ENCODE measurements at regions not wholly inside any gene's neighbourhood (a gene's known extent, or its start where the extent isn't known, plus 50 kb on each side); places are given as distances from the start of the nearest gene placed in this dataset.
"Not testable (repeated sequence)": the region's sequence is repeated elsewhere in the genome, so short reads cannot be mapped to it uniquely, and the experiment has no call there.

GRCh38 chr2:192735447-192735846 lies 540.7 kb upstream of the TMEFF2 start:
- no peak overlapping the region for H3K4me3 ChIP-seq
- H3K9ac ChIP-seq = no peak overlapping the region
- no peaks in the 10 kb centered on the region for H3K4me1 ChIP-seq
- H3K27me3 ChIP-seq = no peaks in the 10 kb centered on the region
- no peaks in the 10 kb centered on the region for H4K20me1 ChIP-seq
- no peak for TF ChIP-seq Cebpa-rat (IDR thresholded peaks at IDR 0.05)
- no peak overlapping the region for H3K4me2 ChIP-seq
- no peaks in the 10 kb centered on the region for H3K36me3 ChIP-seq
- no peaks in the 10 kb centered on the region for H3K9me3 ChIP-seq (replicated peaks in 1 of 11)
- no peak overlapping the region for H3K27ac ChIP-seq

- no peak for TF ChIP-seq Cebpa-rat (IDR thresholded peaks at IDR 0.05)
- H3K4me2 ChIP-seq = no peak overlapping the region
- H3K9ac ChIP-seq = no peak overlapping the region
- no peaks in the 10 kb centered on the region; a peak in 1 of 22 replicates for H3K27me3 ChIP-seq
- H4K20me1 ChIP-seq = no peaks in the 10 kb centered on the region
- H3K4me1 ChIP-seq = no peaks in the 10 kb centered on the region
- no peak overlapping the region for H3K4me3 ChIP-seq
- no peak overlapping the region for H3K27ac ChIP-seq
- no peaks in the 10 kb centered on the region for H3K9me3 ChIP-seq (replicated peaks in 1 of 11)
- H3K36me3 ChIP-seq = no peaks in the 10 kb centered on the region
Observed at GRCh38 chr2:192729369-192729768, 534.6 kb upstream of the TMEFF2 start.

- H3K4me2 ChIP-seq = no peak overlapping the region
- TF ChIP-seq Cebpa-rat (IDR thresholded peaks at IDR 0.05) = no peak
Observed at GRCh38 chr2:192725991-192726390, 531.3 kb upstream of the TMEFF2 start.

GRCh38 chr2:192719629-192720028 lies 524.9 kb upstream of the TMEFF2 start:
- no peak for TF ChIP-seq Cebpa-rat (IDR thresholded peaks at IDR 0.05)
- Histone ChIP-seq H3K27ac (no peak overlapping the region), H3K4me1 (no peaks in the 10 kb centered on the region), H3K4me3 (no peak overlapping the region), H3K9me3 (replicated peaks in 1 of 11) (no peaks in the 10 kb centered on the region), H3K4me2 (no peak overlapping the region), H3K27me3 (no peaks in the 10 kb centered on the region), H3K9ac (no peak overlapping the region), H4K20me1 (no peaks in the 10 kb centered on the region), H3K36me3 (no peaks in the 10 kb centered on the region)

More at GRCh38 chr2:192725991-192726390, 531.3 kb upstream of the TMEFF2 start:
- H3K4me1 ChIP-seq = no peaks in the 10 kb centered on the region
- H3K4me3 ChIP-seq = no peak overlapping the region
- no peaks in the 10 kb centered on the region; a peak in 1 of 22 replicates for H3K27me3 ChIP-seq
- H3K9me3 ChIP-seq (replicated peaks in 1 of 11) = no peaks in the 10 kb centered on the region
- no peak overlapping the region for H3K9ac ChIP-seq
- no peaks in the 10 kb centered on the region for H3K36me3 ChIP-seq
- no peak overlapping the region for H3K27ac ChIP-seq
- no peaks in the 10 kb centered on the region for H4K20me1 ChIP-seq

- H3K9me3 ChIP-seq (replicated peaks in 1 of 11) = no peaks in the 10 kb centered on the region
- no peaks in the 10 kb centered on the region for H3K36me3 ChIP-seq
- no peak overlapping the region for H3K9ac ChIP-seq
- H4K20me1 ChIP-seq = no peaks in the 10 kb centered on the region
- no peak for TF ChIP-seq Cebpa-rat (IDR thresholded peaks at IDR 0.05)
- no peaks in the 10 kb centered on the region for H3K27me3 ChIP-seq
- H3K4me3 ChIP-seq = no peak overlapping the region
- no peak overlapping the region for H3K4me2 ChIP-seq
- no peaks in the 10 kb centered on the region for H3K4me1 ChIP-seq
- H3K27ac ChIP-seq = no peak overlapping the region
Observed at GRCh38 chr2:192718340-192718739, 523.6 kb upstream of the TMEFF2 start.

- no peak overlapping the region for H3K9ac ChIP-seq
- no peak overlapping the region for H3K27ac ChIP-seq
- no peaks in the 10 kb centered on the region for H3K4me1 ChIP-seq
- no peaks in the 10 kb centered on the region for H3K36me3 ChIP-seq
- no peak for TF ChIP-seq Cebpa-rat (IDR thresholded peaks at IDR 0.05)
- H3K4me2 ChIP-seq = no peak overlapping the region
- H3K9me3 ChIP-seq (replicated peaks in 1 of 11) = no peaks in the 10 kb centered on the region
- no peaks in the 10 kb centered on the region for H3K27me3 ChIP-seq
- H4K20me1 ChIP-seq = no peaks in the 10 kb centered on the region
- H3K4me3 ChIP-seq = no peak overlapping the region
Observed at GRCh38 chr2:192700934-192701333, 506.2 kb upstream of the TMEFF2 start.

GRCh38 chr2:192697880-192698279 lies 503.1 kb upstream of the TMEFF2 start:
- Histone ChIP-seq H3K27ac (no peak overlapping the region), H3K4me2 (no peak overlapping the region), H4K20me1 (no peaks in the 10 kb centered on the region), H3K36me3 (no peaks in the 10 kb centered on the region), H3K4me3 (no peak overlapping the region), H3K9ac (no peak overlapping the region), H3K27me3 (no peaks in the 10 kb centered on the region), H3K9me3 (replicated peaks in 1 of 11) (no peaks in the 10 kb centered on the region), H3K4me1 (no peaks in the 10 kb centered on the region)
- no peak for TF ChIP-seq Cebpa-rat (IDR thresholded peaks at IDR 0.05)

GRCh38 chr2:192696857-192697256 lies 502.1 kb upstream of the TMEFF2 start:
- no peaks in the 10 kb centered on the region for H3K27me3 ChIP-seq
- no peak overlapping the region for H3K27ac ChIP-seq
- H3K4me3 ChIP-seq = no peak overlapping the region
- H3K36me3 ChIP-seq = no peaks in the 10 kb centered on the region
- TF ChIP-seq Cebpa-rat (IDR thresholded peaks at IDR 0.05) = no peak
- H3K4me2 ChIP-seq = no peak overlapping the region
- no peaks in the 10 kb centered on the region for H4K20me1 ChIP-seq
- H3K9ac ChIP-seq = no peak overlapping the region
- H3K9me3 ChIP-seq (replicated peaks in 1 of 11) = no peaks in the 10 kb centered on the region
- no peaks in the 10 kb centered on the region for H3K4me1 ChIP-seq

- Histone ChIP-seq H3K27me3 (no peaks in the 10 kb centered on the region), H3K4me2 (no peak overlapping the region), H3K9me3 (replicated peaks in 1 of 11) (no peaks in the 10 kb centered on the region), H3K36me3 (no peaks in the 10 kb centered on the region), H3K4me3 (no peak overlapping the region), H3K9ac (no peak overlapping the region), H3K27ac (no peak overlapping the region), H3K4me1 (peaks cover 0 to 9% (median 0%) of the 10 kb centered on the region in 10 experiments; a peak in 1 of 20 replicates), H4K20me1 (no peaks in the 10 kb centered on the region)
- no peak for TF ChIP-seq Cebpa-rat (IDR thresholded peaks at IDR 0.05)
Observed at GRCh38 chr2:192687015-192687414, 492.3 kb upstream of the TMEFF2 start.

- not testable (repeated sequence) for H3K27ac ChIP-seq; H3K27me3 ChIP-seq; H3K9me3 ChIP-seq (replicated peaks in 1 of 11); H3K4me3 ChIP-seq; H3K4me1 ChIP-seq; H3K9ac ChIP-seq; H3K36me3 ChIP-seq; H4K20me1 ChIP-seq; H3K4me2 ChIP-seq
Observed at GRCh38 chr2:192682511-192682910, 487.8 kb upstream of the TMEFF2 start.

- Histone ChIP-seq H3K4me3 (no peak overlapping the region), H3K27me3 (no peaks in the 10 kb centered on the region), H3K9me3 (replicated peaks in 1 of 11) (no peaks in the 10 kb centered on the region), H3K4me1 (no peaks in the 10 kb centered on the region), H3K36me3 (no peaks in the 10 kb centered on the region), H3K27ac (no peak overlapping the region), H4K20me1 (no peaks in the 10 kb centered on the region), H3K4me2 (no peak overlapping the region), H3K9ac (no peak overlapping the region)
- TF ChIP-seq Cebpa-rat (IDR thresholded peaks at IDR 0.05) = no peak
Observed at GRCh38 chr2:192675681-192676080, 480.9 kb upstream of the TMEFF2 start.
